PFSK-1 (cell line): ENCODE measurements at regions not wholly inside any gene's neighbourhood (a gene's known extent, or its start where the extent isn't known, plus 50 kb on each side); places are given as distances from the start of the nearest gene placed in this dataset.

Source experiments
- POLR2AphosphoS5 ChIP-seq: IDR thresholded peaks from 2 replicates; pipeline ENCODE4 v1.6.1; 2012; ENCODE audit warnings: low read depth, mild to moderate bottlenecking, control low read depth, low read length, moderate library complexity
- TAF1 ChIP-seq: IDR thresholded peaks from 2 replicates; pipeline ENCODE4 v1.6.1; 2012; ENCODE audit warnings: low read length, control low read depth, borderline replicate concordance; ENCODE audit not compliant: insufficient read depth

GRCh38 chr16:65825191-65825856 is 541.2 kb upstream of the CDH5 start:
- no peak for TF ChIP-seq POLR2AphosphoS5
- no peak for TF ChIP-seq TAF1
